Activated CD4-positive, alpha-beta T cell treated with anti-CD3 and anti-CD28 coated beads for 48 hours (primary cell): ENCODE measurements at regions not wholly inside any gene's neighbourhood (a gene's known extent, or its start where the extent isn't known, plus 50 kb on each side); places are given as distances from the start of the nearest gene placed in this dataset.
"Not testable (repeated sequence)": the region's sequence is repeated elsewhere in the genome, so short reads cannot be mapped to it uniquely, and the experiment has no call there.

Experiments used
- DNase-seq: peaks from one replicate; pipeline ENCODE4 v3.0.0-alpha.2; 2020

GRCh38 chr11:81966340-81966739 lies 767.3 kb downstream of the FAM181B start:
- DNase-seq, result no peak

GRCh38 chr11:81963018-81963417 lies 770.6 kb downstream of the FAM181B start:
- no peak for DNase-seq

GRCh38 chr11:81960443-81960842 lies 773.2 kb downstream of the FAM181B start:
- no peak for DNase-seq

- no peak for DNase-seq
These were observed 774.3 kb downstream of the FAM181B start for GRCh38 chr11:81959341-81959740.

- DNase-seq, result not testable (repeated sequence)
These were observed 779.4 kb downstream of the FAM181B start for GRCh38 chr11:81954301-81954700.

- DNase-seq, result no peak
These were observed 786.8 kb downstream of the FAM181B start for GRCh38 chr11:81946831-81947230.

GRCh38 chr11:81942646-81943045 lies 791.0 kb downstream of the FAM181B start:
- DNase-seq, result no peak

- no peak for DNase-seq
These were observed 791.7 kb downstream of the FAM181B start for GRCh38 chr11:81941998-81942397.

- DNase-seq, result no peak
These were observed 801.4 kb downstream of the FAM181B start for GRCh38 chr11:81932303-81932702.

GRCh38 chr11:81920205-81920604 lies 813.5 kb downstream of the FAM181B start:
- DNase-seq, result no peak

GRCh38 chr11:81916451-81916850 lies 817.2 kb downstream of the FAM181B start:
- no peak for DNase-seq

GRCh38 chr11:81915045-81915444 lies 818.6 kb downstream of the FAM181B start:
- no peak for DNase-seq

- DNase-seq, result no peak
These were observed 819.9 kb downstream of the FAM181B start for GRCh38 chr11:81913793-81914192.

GRCh38 chr11:81907996-81908395 lies 825.7 kb downstream of the FAM181B start:
- DNase-seq, result no peak

GRCh38 chr11:81899156-81899555 lies 834.5 kb downstream of the FAM181B start:
- no peak for DNase-seq

- no peak for DNase-seq
These were observed 836.0 kb downstream of the FAM181B start for GRCh38 chr11:81897639-81898038.

GRCh38 chr11:81895258-81895657 lies 838.4 kb downstream of the FAM181B start:
- DNase-seq, result no peak

GRCh38 chr11:81892770-81893635 lies 840.7 kb downstream of the FAM181B start:
- DNase-seq, result no peak

- DNase-seq, result no peak
These were observed 845.3 kb downstream of the FAM181B start for GRCh38 chr11:81888391-81888790.

GRCh38 chr11:81887671-81888070 lies 846.0 kb downstream of the FAM181B start:
- DNase-seq, result no peak

- DNase-seq, result no peak
These were observed 847.1 kb downstream of the FAM181B start for GRCh38 chr11:81886406-81887075.

GRCh38 chr11:81874635-81875034 lies 859.0 kb downstream of the FAM181B start:
- peak; percentile 12 for DNase-seq

GRCh38 chr11:81870815-81871214 lies 862.8 kb downstream of the FAM181B start:
- DNase-seq, result no peak

GRCh38 chr11:81870066-81870412 lies 863.6 kb downstream of the FAM181B start:
- no peak for DNase-seq
